HG02943 (cell line): ENCODE measurements at regions not wholly inside any gene's neighbourhood (a gene's known extent, or its start where the extent isn't known, plus 50 kb on each side); places are given as distances from the start of the nearest gene placed in this dataset.
"Not testable (repeated sequence)": the region's sequence is repeated elsewhere in the genome, so short reads cannot be mapped to it uniquely, and the experiment has no call there.

ENCODE experiments used
- ATAC-seq: cut with Tn5 transposase; IDR thresholded peaks from one replicate; pipeline ENCODE4 v1.9.1; 2021; ENCODE audit warnings: mild to moderate bottlenecking, low read depth, moderate library complexity; ENCODE audit not compliant: unreplicated experiment

GRCh38 chr4:77220828-77221613 is 64.0 kb downstream of the CCNG2 start:
- no peak for ATAC-seq

GRCh38 chr4:77225022-77225421 is 68.0 kb downstream of the CCNG2 start:
- ATAC-seq, result no peak

- no peak for ATAC-seq
Observed at GRCh38 chr4:77226939-77227705, 70.1 kb downstream of the CCNG2 start.

GRCh38 chr4:77229433-77229832 is 72.4 kb downstream of the CCNG2 start:
- no peak for ATAC-seq

GRCh38 chr4:77232653-77233052 is 75.6 kb downstream of the CCNG2 start:
- ATAC-seq, result no peak

GRCh38 chr4:77235289-77235854 is 78.4 kb downstream of the CCNG2 start:
- no peak for ATAC-seq

GRCh38 chr4:77236806-77237205 is 79.8 kb downstream of the CCNG2 start:
- no peak for ATAC-seq

GRCh38 chr4:77240469-77241066 is 83.6 kb downstream of the CCNG2 start:
- peak; percentile 61 for ATAC-seq

GRCh38 chr4:77248805-77249204 is 91.8 kb downstream of the CCNG2 start:
- no peak for ATAC-seq

- no peak for ATAC-seq
Observed at GRCh38 chr4:77251751-77252150, 94.7 kb downstream of the CCNG2 start.

- no peak for ATAC-seq
Observed at GRCh38 chr4:77263247-77263646, 106.2 kb downstream of the CCNG2 start.

GRCh38 chr4:77263976-77264375 is 107.0 kb downstream of the CCNG2 start:
- not testable (repeated sequence) for ATAC-seq

- ATAC-seq, result no peak
Observed at GRCh38 chr4:77264826-77265225, 107.8 kb downstream of the CCNG2 start.

GRCh38 chr4:77268108-77268507 is 111.1 kb downstream of the CCNG2 start:
- ATAC-seq, result no peak

- ATAC-seq, result no peak
Observed at GRCh38 chr4:77269505-77269904, 112.5 kb downstream of the CCNG2 start.

- no peak for ATAC-seq
Observed at GRCh38 chr4:77273412-77273811, 116.4 kb downstream of the CCNG2 start.

- ATAC-seq, result not testable (repeated sequence)
Observed at GRCh38 chr4:77279114-77279513, 122.1 kb downstream of the CCNG2 start.

- ATAC-seq, result no peak
Observed at GRCh38 chr4:77282305-77282704, 125.3 kb downstream of the CCNG2 start.

GRCh38 chr4:77284036-77284435 is 127.0 kb downstream of the CCNG2 start:
- no peak for ATAC-seq

- ATAC-seq, result no peak
Observed at GRCh38 chr4:77286906-77287305, 129.9 kb downstream of the CCNG2 start.

- no peak for ATAC-seq
Observed at GRCh38 chr4:77293426-77293825, 136.4 kb downstream of the CCNG2 start.
